ENCODE measurements at regions not wholly inside any gene's neighbourhood (a gene's known extent, or its start where the extent isn't known, plus 50 kb on each side); places are given as distances from the start of the nearest gene placed in this dataset.

DNA sequence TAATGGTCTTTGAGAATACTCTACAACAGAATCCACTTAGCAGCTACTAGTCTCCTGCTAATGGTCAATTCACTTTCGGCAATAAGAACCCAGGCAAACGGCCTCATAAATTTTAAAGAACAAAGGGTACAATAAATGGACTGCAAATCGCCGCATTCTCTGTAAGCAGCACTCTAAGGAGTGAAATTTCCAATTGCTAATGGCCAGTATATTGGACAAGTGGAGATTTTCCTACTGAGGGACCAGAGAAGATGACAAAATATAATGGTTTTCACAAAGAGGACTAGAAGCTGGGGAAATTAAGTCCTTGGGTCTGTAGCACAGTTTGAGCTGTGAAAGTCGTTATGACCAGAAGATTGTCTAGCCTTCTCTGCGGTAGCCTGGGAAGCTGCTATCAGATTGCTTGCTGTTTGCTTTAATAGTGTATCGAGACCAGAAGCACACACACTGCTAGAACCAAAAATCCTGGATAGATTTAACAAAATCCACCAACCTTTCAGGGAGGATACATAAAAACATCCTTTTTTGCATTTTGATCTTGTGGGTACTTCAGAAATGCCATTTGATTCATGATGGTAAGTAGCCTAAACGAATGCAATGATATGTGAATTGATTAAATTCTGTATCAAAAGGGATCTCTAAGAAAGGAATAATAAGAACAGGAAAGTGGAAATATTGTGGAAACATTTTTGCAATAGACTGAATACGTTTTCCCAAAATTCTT lies 53.6 kb upstream of the ATP8B1 start:
- Histone ChIP-seq H3K36me3 (ENCODE audit: control insufficient read depth, insufficient read depth, low read length) (no peaks in the 10 kb centered on the region), H3K4me3 (ENCODE audit: low read length) (no peak overlapping the region), H3K9ac (ENCODE audit: low read length) (no peak overlapping the region), H3K9me3 (ENCODE audit: control insufficient read depth, low read length) (no peaks in the 10 kb centered on the region), H3K4me1 (ENCODE audit: control insufficient read depth, insufficient read depth, low read length) (no peaks in the 10 kb centered on the region), H3K27me3 (ENCODE audit: control insufficient read depth, insufficient read depth, low read length) (no peaks in the 10 kb centered on the region)

DNA sequence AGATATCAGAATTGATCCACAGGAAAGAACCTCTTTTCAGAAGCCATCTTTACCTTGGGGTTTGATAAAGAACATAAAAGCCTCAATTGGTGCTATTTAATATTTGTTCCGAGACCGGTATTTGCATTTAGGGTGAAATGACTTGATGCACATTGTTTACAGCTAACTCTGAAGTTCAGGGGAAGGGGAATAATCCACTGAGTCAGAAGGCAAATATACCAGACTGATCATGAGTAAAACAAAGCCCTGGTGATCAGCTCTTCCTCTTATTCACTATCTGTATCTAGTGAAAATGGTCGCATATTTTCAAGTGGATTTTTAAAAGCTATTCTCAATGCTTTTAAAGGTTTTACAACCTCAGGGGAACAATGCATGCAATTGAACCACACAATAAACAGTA lies 53.0 kb upstream of the ATP8B1 start:
- Histone ChIP-seq H3K36me3 (ENCODE audit: control insufficient read depth, insufficient read depth, low read length) (no peaks in the 10 kb centered on the region), H3K27me3 (ENCODE audit: control insufficient read depth, insufficient read depth, low read length) (no peaks in the 10 kb centered on the region)

DNA sequence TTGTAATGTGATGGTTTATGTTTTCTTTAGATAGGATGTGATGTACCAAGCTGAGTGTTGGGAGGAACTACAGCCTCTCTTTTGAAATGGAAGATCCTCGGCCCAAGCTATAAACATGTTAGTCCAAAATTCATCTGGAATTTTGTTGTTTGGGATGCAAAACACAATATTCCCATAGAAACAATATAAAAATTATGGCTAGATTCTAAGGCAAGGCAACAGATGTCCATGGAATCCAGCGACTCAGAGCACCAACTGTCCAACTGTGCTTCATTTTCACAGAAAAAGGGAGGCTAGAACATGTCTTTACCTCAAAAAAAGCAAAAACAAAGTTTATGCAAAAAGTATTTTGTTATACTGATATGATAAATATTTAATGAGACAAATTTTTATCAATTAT lies 52.4 kb upstream of the ATP8B1 start:
- no peaks in the 10 kb centered on the region for H3K36me3 ChIP-seq (ENCODE audit: control insufficient read depth, insufficient read depth, low read length)
- no peaks in the 10 kb centered on the region for H3K4me1 ChIP-seq (ENCODE audit: control insufficient read depth, insufficient read depth, low read length)
- H3K4me3 ChIP-seq (ENCODE audit: low read length), result no peak overlapping the region
- H3K9me3 ChIP-seq (ENCODE audit: control insufficient read depth, low read length), result no peaks in the 10 kb centered on the region
- no peak overlapping the region for H3K9ac ChIP-seq (ENCODE audit: low read length)
- H3K27me3 ChIP-seq (ENCODE audit: control insufficient read depth, insufficient read depth, low read length), result no peaks in the 10 kb centered on the region

More for the DNA sequence above, 53.0 kb upstream of the ATP8B1 start:
- Histone ChIP-seq H3K4me1 (ENCODE audit: control insufficient read depth, insufficient read depth, low read length) (no peaks in the 10 kb centered on the region), H3K4me3 (ENCODE audit: low read length) (no peak overlapping the region), H3K9ac (ENCODE audit: low read length) (no peak overlapping the region), H3K9me3 (ENCODE audit: control insufficient read depth, low read length) (no peaks in the 10 kb centered on the region)

GRCh38 chr18:57854726-57855125 lies 51.6 kb upstream of the ATP8B1 start:
- H3K4me1 ChIP-seq (ENCODE audit: control insufficient read depth, insufficient read depth, low read length), result no peaks in the 10 kb centered on the region
- no peak overlapping the region for H3K4me3 ChIP-seq (ENCODE audit: low read length)
- no peaks in the 10 kb centered on the region for H3K27me3 ChIP-seq (ENCODE audit: control insufficient read depth, insufficient read depth, low read length)
- H3K9ac ChIP-seq (ENCODE audit: low read length), result no peak overlapping the region
- H3K36me3 ChIP-seq (ENCODE audit: control insufficient read depth, insufficient read depth, low read length), result no peaks in the 10 kb centered on the region
- no peaks in the 10 kb centered on the region for H3K9me3 ChIP-seq (ENCODE audit: control insufficient read depth, low read length)

DNA sequence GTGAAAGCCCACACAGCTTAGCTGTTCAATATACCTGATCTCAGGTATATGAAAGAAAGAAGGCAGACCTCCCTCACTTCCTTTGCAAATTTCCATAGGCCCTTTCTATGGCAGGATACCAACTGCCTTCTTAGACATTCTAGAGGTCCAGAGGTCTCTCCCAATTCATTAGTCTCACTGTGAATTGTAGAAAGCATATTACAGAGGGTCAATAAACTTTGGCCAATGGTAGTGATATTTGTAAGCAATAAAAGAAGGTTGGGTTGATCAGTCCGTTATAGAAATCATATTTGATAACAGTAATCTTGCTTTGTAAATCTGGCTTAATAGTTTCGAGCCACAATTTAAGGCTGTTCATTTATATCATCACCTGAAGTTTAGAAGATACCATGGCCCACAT lies 50.7 kb upstream of the ATP8B1 start:
- Histone ChIP-seq H3K4me3 (ENCODE audit: low read length) (no peak overlapping the region), H3K4me1 (ENCODE audit: control insufficient read depth, insufficient read depth, low read length) (no peaks in the 10 kb centered on the region), H3K9ac (ENCODE audit: low read length) (no peak overlapping the region), H3K9me3 (ENCODE audit: control insufficient read depth, low read length) (no peaks in the 10 kb centered on the region), H3K36me3 (ENCODE audit: control insufficient read depth, insufficient read depth, low read length) (no peaks in the 10 kb centered on the region), H3K27me3 (ENCODE audit: control insufficient read depth, insufficient read depth, low read length) (no peaks in the 10 kb centered on the region)

DNA sequence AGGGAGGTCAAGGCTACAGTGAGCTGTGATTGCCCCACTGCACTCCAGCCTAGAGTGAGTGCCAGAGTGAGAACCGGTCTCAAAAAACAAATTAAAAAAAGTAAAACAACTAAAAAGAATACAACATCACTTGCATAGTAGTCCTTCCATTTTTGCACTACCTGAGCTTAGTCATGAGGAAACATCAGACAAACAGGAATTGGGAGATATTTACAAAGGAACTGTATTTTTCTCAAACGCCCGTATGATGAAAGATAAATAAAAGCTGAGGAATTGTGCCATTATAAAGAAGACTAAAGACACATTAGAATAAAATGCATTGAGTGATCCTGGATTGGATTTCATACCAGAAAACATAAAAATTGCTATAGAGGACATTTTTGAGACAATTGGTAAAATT lies 50.0 kb upstream of the ATP8B1 start:
- Histone ChIP-seq H3K36me3 (ENCODE audit: control insufficient read depth, insufficient read depth, low read length) (no peaks in the 10 kb centered on the region), H3K4me1 (ENCODE audit: control insufficient read depth, insufficient read depth, low read length) (no peaks in the 10 kb centered on the region), H3K4me3 (ENCODE audit: low read length) (no peak overlapping the region), H3K27me3 (ENCODE audit: control insufficient read depth, insufficient read depth, low read length) (no peaks in the 10 kb centered on the region), H3K9me3 (ENCODE audit: control insufficient read depth, low read length) (no peaks in the 10 kb centered on the region), H3K9ac (ENCODE audit: low read length) (no peak overlapping the region)

All from mucosa of stomach (tissue), 1 donor.